Effector memory CD4-positive, alpha-beta T cell (primary cell): ENCODE measurements at regions not wholly inside any gene's neighbourhood (a gene's known extent, or its start where the extent isn't known, plus 50 kb on each side); places are given as distances from the start of the nearest gene placed in this dataset.

Experiments
- DNase-seq, 3 donors: peaks; one replicate each; pipeline ENCODE4 v3.0.0-alpha.2; 2020
- H3K27ac ChIP-seq: 2 replicates; pipeline ENCODE4 v1.7.0; 2013; ENCODE audit warnings: mild to moderate bottlenecking, low read length, moderate library complexity; ENCODE audit not compliant: insufficient read depth, poor library complexity, severe bottlenecking
- H3K27me3 ChIP-seq: replicated peaks from 2 replicates; pipeline ENCODE4 v1.7.0; 2013; ENCODE audit warnings: mild to moderate bottlenecking, low read length; ENCODE audit not compliant: insufficient read depth, control insufficient read depth, poor library complexity, severe bottlenecking
- H3K36me3 ChIP-seq: 2 replicates; pipeline ENCODE4 v1.7.0; 2013; ENCODE audit warnings: mild to moderate bottlenecking, low read length, moderate library complexity; ENCODE audit not compliant: control insufficient read depth, insufficient read depth
- H3K4me1 ChIP-seq: 2 replicates; pipeline ENCODE4 v1.7.0; 2013; ENCODE audit warnings: low read length, mild to moderate bottlenecking; ENCODE audit not compliant: control insufficient read depth, insufficient read depth, poor library complexity, severe bottlenecking
- H3K4me3 ChIP-seq: 2 replicates; pipeline ENCODE4 v1.7.0; 2013; ENCODE audit warnings: low read length, low read depth, mild to moderate bottlenecking; ENCODE audit not compliant: insufficient read depth, poor library complexity, severe bottlenecking
- H3K9me3 ChIP-seq: 2 replicates; pipeline ENCODE4 v1.7.0; 2013; ENCODE audit warnings: mild to moderate bottlenecking, low read length, moderate library complexity; ENCODE audit not compliant: control insufficient read depth

DNA sequence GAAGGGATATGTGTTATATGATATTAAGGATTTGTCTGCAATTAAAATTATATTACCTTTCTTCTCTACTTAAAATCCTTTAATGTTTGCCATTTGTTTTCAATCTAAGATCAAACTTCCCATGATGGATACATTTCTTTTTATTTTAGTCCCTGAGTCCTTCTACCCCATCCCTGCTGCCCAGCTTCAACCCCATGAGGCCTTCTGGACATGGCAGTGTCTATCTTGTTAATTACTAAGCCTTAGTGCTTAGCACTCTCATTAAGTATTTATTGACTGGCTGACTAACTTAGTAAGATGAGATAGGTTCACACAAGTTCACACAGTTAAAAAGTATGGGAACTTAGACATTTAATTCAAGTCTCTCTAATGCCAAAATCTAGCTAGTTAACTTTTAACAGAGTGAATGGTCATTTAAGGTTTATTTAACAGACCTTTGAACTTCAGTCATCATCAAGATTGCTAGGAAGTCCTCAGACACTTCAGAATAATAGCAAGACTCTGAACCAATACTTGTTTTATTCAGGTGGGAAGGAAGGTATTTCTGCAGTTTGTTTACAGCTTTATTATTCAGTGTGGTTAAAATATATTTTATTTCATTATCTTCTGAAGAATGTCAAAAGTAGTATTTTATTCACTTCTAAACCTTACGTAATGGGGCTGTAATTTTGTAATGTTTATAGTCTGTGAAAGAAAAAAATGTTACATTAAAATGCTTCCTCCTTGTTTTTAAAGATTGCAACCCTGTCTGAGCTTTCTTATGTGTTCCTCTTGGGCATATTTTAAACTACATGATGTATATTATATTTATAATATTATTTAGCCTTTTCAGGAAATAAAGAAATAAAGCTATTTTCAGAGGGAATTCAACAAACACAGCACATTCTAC, 848.9 kb downstream of the REEP3 start:
- H3K27ac ChIP-seq: no peak overlapping the region
- no peak overlapping the region for H3K4me3 ChIP-seq
- no peaks in the 10 kb centered on the region for H3K27me3 ChIP-seq
- no peak for DNase-seq
- no peaks in the 10 kb centered on the region for H3K36me3 ChIP-seq
- H3K4me1 ChIP-seq: no peaks in the 10 kb centered on the region
- H3K9me3 ChIP-seq: no peaks in the 10 kb centered on the region

DNA sequence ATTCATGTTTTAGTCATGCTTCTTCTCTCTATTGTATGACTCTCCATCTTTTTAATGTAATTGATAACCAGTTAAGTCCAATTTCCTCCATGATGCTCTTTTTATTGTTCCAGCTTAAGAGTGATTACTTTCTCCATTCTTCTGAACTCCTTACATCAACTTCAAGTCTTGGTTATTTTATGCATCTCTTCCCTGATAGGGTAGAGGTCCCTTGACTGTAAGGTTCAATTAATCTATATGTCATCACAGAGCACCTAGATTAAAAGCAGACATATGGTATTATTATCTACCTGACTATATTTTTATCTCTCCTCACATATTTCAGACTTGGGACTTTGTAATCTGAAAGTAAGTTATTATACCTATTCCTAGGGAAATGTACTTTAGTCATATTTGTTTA, 853.1 kb downstream of the REEP3 start:
- no peak overlapping the region for H3K4me3 ChIP-seq
- no peaks in the 10 kb centered on the region for H3K27me3 ChIP-seq
- H3K36me3 ChIP-seq: no peaks in the 10 kb centered on the region

DNA sequence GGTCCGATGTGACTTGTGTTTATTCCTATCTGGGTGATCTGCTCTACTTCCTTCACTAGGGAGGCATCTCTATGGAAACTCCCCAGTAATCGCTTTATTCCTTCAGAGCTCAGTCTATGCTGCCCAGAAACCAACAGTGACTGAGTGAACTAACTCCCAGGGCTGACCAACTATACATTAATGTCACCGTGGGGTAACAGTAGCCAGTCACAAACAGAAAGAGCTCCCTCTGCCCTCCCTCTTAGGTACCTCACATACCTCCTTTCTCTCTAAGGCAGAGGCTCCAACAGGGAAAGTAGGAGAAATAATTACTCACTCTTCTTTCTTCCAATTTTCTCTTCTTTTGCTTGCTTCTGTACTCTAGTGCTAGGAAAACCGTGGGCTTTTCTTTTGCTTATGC, 855.0 kb downstream of the REEP3 start:
- no peaks in the 10 kb centered on the region for H3K9me3 ChIP-seq
- H3K27ac ChIP-seq: no peak overlapping the region
- H3K27me3 ChIP-seq: no peaks in the 10 kb centered on the region

More for the DNA sequence above, 853.1 kb downstream of the REEP3 start:
- H3K4me1 ChIP-seq: no peaks in the 10 kb centered on the region
- H3K9me3 ChIP-seq: no peaks in the 10 kb centered on the region
- DNase-seq: no peak
- H3K27ac ChIP-seq: no peak overlapping the region

DNA sequence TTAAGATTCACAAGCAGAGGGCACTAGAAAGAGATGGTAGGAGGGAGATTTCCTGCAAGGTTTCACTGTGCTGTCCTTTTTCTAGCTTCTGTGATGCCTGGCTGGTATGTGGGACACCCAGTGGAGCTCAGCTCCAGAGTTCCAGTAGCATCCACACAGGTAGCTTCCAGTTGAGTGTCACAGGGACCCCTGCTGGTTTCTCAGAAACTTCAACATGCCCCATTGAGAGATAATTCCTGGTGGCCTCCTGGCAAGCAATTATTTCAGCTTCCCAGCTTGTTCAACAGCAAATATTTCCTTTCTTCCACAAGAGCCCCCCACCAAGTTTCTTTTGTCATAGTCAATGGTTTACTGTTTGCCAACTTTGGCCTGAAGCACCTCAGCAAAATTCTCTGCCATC, 858.7 kb downstream of the REEP3 start:
- H3K27me3 ChIP-seq: no peaks in the 10 kb centered on the region
- no peaks in the 10 kb centered on the region for H3K9me3 ChIP-seq
- no peak overlapping the region for H3K27ac ChIP-seq
- no peaks in the 10 kb centered on the region for H3K36me3 ChIP-seq
- no peaks in the 10 kb centered on the region for H3K4me1 ChIP-seq
- H3K4me3 ChIP-seq: no peak overlapping the region
- no peak for DNase-seq

More for the DNA sequence above, 855.0 kb downstream of the REEP3 start:
- Histone ChIP-seq H3K4me1 (no peaks in the 10 kb centered on the region), H3K36me3 (no peaks in the 10 kb centered on the region), H3K4me3 (no peak overlapping the region)
- no peak for DNase-seq

DNA sequence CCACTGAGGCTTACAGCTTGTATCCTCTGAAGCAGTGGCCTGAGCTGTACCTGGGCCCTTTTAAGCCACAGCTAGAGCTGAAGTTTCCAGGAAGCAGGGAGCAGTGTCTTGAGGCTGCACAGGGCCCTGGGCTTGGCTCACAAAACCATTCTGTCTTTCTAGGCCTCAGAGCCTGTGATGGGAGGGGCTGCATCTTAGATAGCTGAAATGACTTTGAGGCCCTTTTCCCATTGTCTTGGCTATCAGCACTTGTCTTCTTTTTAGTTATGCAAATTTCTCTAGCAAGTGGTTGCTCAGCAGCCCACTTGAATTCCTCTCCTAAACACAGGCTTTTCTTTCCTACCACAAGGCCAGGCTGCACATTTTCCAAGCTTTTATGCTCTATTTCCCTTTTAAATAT, 864.2 kb downstream of the REEP3 start:
- H3K4me3 ChIP-seq: no peak overlapping the region

DNA sequence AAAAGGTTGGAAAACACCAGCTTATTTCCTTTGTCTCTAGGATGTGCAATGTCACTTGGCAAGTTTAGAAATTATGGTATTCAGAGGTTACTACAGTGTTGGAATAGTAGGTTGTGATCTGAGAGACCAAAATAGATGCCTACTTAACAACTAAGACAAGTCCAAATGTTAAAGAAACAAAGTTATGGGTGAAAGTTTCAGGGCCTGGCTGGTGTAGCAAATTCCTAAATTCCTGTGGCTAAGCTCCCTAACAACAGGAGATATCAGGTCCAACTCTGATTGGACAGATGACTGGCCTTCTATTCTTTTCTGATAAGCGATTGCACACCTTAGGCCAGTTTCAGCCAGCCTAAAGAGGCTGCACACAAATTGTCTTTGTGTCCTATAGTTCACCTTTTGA, 873.5 kb downstream of the REEP3 start:
- Histone ChIP-seq H3K27ac (no peak overlapping the region), H3K9me3 (no peaks in the 10 kb centered on the region), H3K27me3 (no peaks in the 10 kb centered on the region), H3K4me1 (no peaks in the 10 kb centered on the region), H3K36me3 (no peaks in the 10 kb centered on the region), H3K4me3 (no peak overlapping the region)
- DNase-seq: no peak

More for the DNA sequence above, 864.2 kb downstream of the REEP3 start:
- Histone ChIP-seq H3K27me3 (no peaks in the 10 kb centered on the region), H3K36me3 (no peaks in the 10 kb centered on the region), H3K4me1 (no peaks in the 10 kb centered on the region), H3K27ac (no peak overlapping the region), H3K9me3 (no peaks in the 10 kb centered on the region)
- no peak for DNase-seq

DNA sequence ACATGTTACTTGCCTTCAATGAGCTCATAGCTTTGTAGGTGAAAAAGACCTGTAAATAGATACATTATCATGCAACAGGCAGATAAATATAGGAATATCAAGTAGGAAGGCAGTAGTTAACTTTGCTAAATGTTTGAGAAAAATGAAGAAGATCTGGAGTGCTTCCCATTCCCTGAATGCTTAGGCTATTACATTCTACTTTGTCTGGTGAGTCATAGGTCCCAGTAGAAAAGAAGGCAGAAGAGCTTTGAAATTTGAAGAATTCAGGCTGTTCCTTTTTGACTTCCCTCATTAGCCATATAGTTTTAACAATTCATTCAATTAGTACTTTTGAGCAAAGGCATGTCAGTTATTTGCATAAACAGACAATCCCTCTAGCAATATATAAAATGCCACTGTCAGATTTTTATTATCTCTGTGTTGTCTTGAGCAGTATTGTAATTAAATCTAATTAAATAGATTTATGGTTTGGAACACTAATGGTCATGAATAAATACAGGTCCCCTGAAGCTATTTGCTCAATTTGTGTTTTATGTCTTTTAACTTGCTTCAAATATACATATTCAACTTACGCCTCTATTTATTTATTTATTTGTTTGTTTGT, 875.0 kb downstream of the REEP3 start:
- Histone ChIP-seq H3K27ac (no peak overlapping the region), H3K27me3 (no peaks in the 10 kb centered on the region), H3K4me3 (no peak overlapping the region), H3K9me3 (no peaks in the 10 kb centered on the region), H3K4me1 (no peaks in the 10 kb centered on the region), H3K36me3 (no peaks in the 10 kb centered on the region)
- DNase-seq: no peak

DNA sequence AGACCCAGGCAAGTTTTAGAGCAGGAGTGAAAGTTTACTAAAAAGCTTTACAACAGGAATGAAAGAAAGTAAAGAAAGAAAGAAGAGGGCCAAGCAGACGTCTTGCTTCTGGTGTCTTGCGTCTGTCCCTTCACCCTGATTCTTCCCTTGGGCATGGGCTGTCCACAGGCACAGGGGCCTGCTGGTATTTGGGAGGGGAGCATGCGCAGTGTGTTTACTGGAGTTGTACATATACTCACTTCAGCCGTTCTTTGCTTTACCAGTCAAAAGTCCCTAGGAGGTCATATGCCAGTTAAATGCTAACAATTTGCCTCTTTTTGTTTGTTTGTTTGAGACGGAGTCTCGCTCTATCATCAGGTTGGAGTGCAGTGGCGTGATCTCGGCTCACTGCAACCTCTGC, 875.9 kb downstream of the REEP3 start:
- no peaks in the 10 kb centered on the region for H3K36me3 ChIP-seq
- no peak overlapping the region for H3K4me3 ChIP-seq
- H3K9me3 ChIP-seq: no peaks in the 10 kb centered on the region
- H3K27ac ChIP-seq: no peak overlapping the region
- no peaks in the 10 kb centered on the region for H3K27me3 ChIP-seq
- no peak for DNase-seq
- no peaks in the 10 kb centered on the region for H3K4me1 ChIP-seq

DNA sequence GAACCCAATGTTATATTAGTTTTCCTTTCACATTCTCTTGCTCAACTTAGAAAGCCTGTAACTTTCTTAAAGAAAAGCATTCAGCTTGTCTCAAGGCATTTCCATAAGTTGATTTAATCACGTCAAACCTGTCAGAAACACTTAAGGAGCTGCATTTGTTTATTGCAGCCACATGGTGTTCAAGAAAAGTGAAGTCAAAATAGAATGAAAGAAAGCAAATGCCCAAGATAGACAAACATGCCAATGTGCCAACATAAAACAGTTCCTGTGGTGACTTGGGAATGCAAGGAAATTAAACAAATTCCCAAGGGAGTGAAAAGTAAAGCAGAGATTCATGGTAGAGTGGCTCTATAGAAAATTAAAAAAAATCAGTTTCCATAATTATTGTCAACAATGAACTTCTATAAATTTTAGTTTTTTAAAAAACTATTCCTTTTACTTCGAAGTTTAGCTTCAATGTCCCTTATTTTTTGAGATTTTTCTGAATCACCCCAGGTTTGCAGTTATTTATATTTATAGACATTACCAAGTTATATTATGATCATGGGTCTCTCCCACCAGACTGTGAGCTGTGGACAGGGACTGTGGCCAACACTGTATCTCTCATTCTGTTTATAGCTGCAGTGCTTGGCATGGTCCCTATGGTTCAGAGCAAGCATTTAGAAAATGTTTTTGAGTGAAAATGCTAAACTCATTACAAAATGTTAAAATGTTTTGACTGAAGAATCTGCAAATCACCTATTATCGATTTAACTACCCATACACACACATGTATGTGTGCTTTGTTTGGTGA, 887.4 kb downstream of the REEP3 start:
- Histone ChIP-seq H3K4me3 (no peak overlapping the region), H3K27ac (no peak overlapping the region), H3K27me3 (no peaks in the 10 kb centered on the region), H3K9me3 (no peaks in the 10 kb centered on the region), H3K36me3 (no peaks in the 10 kb centered on the region), H3K4me1 (no peaks in the 10 kb centered on the region)
- DNase-seq: no peak

DNA sequence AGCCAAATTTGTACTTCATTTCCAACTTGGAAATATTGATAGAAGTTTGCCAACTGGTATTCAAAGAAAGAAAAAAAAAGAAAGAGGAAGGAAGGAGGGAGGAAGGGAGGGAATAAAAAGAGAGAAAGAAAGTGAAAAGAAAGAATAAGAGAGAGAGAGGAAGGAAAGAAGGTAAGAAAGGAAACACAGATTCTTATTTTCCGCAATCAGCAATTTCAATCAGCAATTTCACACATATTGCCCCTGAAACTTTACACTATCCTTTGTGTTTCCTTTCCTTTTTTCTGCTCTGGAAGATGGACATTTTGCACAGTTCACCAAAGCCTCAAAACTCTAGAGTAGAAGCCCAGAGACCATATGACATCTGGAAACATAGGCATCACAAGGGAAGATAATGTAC, 888.1 kb downstream of the REEP3 start:
- Histone ChIP-seq H3K27ac (no peak overlapping the region), H3K36me3 (no peaks in the 10 kb centered on the region), H3K27me3 (no peaks in the 10 kb centered on the region), H3K4me3 (no peak overlapping the region), H3K9me3 (no peaks in the 10 kb centered on the region), H3K4me1 (no peaks in the 10 kb centered on the region)
- DNase-seq: no peak
